Activated CD4-positive, CD25-positive, alpha-beta regulatory T cell treated with anti-CD3 and anti-CD28 coated beads, Interleukin-2, amount 50 U/mL, for 24 hours (primary cell): ENCODE measurements at regions not wholly inside any gene's neighbourhood (a gene's known extent, or its start where the extent isn't known, plus 50 kb on each side); places are given as distances from the start of the nearest gene placed in this dataset.

Experiments used
- ATAC-seq, 2 donors: fragments of 150-1000 bp; cut with Tn5 transposase; one replicate each; pipeline ENCODE4 v1.10.0; 2021; ENCODE audit warnings: mild to moderate bottlenecking in 1 of 2, moderate library complexity in 1 of 2

DNA sequence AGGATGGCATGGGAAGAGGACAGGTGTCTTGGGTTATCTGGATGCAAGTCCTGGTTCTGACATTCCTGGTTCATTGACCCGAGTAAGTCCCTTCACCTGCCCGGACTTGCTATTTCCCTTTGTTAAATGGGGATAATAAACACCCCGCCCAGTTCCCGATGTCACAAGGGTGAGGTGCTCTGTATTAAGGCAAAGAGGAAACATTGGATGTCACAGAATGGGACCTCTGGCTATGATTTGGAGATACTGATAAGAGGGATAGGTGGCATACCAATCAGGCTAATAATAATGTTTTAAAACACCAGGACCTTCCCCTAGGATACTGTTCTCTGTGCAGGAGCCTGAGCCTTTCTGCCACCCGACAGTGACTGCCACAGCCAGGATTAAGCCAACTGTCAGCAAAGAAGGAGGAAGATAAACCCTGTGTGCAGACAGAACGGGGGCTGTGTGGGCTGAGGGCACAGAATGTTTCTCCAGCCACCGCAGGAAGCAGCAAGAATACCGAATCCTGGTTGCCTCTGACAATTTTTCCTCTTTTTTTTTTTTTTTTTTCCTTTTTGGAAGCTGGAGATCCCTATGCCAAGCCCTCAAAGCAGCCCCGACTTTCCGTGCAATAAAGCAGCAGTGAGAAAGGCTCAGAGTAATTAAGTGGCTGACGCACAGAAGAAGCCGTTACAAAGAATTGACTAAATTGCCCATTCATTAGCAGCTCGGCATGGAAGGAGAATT, 336.6 kb downstream of the SMAD2 start:
- no peak for ATAC-seq

DNA sequence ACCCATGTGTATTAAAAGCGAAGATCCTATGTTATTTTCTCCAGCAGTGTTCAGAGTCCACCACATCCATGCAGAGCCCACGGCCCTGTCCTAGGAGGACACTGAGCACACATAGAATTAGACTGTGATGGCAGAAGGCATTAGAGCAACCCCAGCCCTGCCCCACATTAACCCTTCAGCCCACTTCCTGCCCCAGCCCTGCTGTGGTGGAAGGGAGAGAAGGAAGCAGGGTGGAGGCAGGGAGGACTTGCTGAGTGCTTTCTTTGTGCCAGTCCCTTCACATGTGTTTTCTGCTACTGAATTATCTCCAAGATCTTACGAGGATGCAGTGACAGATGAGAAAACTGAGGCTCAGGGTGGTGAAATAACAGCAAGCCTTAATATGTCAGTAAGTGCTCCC, 339.0 kb downstream of the SMAD2 start:
- ATAC-seq: no peak

DNA sequence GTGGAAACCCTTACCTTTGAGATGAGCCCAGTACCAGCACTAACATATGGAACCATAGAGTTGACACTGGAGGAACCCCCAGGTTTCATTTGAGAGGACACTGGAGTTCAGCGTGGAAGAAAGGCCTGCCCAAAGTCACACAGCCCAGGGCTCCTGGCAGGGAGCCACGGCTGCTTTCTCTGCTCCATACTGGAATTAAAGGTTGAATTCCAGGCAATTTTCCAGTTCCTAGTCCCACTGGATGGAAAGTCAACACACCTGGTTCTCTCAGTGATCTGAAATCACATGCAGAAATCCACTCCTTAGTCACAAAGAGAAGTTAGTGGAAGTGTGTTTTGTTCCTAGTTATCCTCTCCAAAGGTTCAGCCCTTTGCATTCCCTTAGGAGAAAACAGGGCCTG, 336.1 kb upstream of the SKOR2 start:
- no peak for ATAC-seq

DNA sequence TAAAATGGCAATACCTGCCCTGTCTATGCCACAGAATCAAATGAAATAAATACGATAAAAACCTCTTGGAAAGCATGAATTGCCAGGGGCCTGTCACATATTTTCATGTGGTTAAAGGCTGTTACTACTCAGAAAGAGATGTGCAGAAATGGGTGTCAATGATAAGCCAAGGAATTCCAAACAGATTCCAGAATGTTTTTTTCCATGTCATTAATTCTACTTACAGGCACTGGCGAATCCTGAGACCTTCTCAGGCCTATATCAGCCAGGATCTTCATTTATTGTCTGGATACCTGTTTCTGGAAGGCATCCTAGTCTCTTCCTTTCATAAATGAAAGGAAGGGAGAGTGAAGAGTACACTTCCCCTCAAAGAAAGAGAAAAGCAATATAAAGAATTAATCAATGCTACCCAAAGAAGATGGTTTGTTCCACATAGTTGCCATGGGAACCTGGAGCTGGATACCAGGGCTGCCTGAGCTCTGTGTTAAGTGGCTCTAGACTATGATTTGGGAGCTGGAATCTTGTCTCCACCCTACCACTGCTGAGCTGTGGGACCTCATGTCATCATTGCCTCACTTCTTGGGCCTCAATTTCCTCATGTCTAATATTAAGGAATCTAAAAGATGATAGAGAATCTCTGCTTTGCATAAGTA, 335.1 kb upstream of the SKOR2 start:
- ATAC-seq: no peak

DNA sequence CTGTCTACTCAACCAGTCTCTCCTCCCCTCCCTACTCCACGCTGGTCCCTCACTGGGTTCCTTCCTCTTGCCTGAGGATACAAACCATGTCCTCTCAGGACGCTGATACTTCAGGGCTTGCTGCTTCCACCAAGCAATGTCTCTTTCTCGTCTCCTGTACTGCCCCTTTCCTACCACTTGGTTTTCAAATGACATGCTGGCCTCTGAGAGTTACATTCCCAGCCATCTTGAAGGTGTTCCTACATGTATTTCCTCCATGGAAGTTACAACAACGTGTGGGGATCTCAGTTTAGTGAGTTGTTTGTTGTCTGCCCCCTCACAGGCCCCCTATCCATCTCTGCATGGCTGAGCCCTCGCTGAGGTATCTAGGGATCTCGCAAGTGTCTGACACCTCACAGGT, 334.5 kb upstream of the SKOR2 start:
- no peak for ATAC-seq

DNA sequence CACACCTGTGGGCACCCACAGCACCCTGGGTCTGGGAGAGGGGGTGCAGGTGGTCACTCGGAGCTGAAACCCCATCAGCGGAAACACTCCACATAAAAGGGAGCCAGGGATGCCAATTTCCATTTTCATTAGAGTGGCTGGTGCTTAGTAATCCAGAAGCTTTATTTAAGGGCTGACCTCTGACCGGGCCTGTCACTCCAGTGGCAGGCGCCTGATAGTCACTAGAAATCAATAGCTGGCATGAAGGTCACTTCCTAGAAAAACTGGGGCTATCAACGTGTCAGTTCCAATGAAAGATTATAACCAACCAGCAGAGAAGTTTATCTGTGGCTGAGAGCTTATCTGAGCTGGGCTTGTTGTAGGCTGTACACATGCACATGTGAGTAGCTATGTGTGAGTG, 333.7 kb upstream of the SKOR2 start:
- ATAC-seq: no peak

DNA sequence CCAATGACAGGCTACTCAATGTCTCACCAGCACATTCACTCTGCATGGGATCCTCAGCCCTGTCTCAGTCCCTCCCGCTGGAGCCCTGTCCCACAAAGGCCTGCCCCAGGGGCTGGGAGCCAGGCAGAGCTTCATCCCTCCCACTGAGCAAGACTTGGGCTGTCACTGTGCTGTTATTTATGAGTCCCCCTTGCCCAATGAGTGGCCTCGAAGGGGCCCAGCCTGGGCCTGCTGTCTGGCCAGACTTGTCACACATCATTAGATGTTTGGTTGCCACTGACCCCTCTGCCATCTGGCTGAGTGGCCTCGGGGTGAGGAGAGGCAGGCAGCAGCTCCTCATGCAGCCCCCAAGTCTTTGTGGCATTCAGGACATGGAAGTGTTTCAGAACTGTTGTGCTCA, 330.6 kb upstream of the SKOR2 start:
- ATAC-seq: no peak

DNA sequence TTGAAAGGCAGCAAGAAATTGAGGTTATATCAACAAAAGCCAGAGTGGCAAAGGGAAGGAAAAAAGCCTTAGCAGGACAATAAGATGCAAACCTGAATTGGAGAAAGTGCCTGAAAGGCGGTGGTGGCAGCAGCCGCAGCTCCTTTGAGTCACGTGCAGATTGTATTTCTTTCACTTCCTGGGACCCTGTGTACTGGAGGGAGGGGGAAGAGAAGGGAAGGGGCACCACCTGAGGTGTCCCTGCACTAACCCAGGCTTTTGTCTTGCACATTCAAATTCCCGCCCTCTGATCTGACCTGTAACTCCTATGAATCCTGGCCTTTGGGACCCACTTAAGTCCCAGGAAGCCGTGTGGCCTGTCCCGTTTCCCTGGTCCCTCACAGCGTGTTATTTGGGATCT, 326.1 kb upstream of the SKOR2 start:
- ATAC-seq: no peak

DNA sequence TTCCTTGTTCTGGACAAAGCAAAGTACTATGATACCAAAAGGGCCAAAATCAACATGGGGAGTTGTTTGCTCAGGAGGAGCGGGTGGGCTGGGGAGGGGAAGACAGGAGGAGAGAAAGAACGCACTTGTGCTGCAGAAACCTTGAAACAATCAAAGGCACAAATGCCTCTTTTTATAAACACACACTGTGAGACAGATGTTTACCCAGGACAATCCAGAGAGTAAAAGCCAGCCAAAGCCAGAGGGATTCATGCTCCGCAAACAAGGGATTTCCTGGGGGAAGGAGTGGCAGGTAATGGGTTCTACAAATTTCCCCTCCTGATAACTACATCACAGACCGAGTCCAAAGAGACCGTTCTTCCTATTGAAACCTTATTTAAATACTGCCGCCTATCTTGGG, 323.5 kb upstream of the SKOR2 start:
- ATAC-seq: no peak

DNA sequence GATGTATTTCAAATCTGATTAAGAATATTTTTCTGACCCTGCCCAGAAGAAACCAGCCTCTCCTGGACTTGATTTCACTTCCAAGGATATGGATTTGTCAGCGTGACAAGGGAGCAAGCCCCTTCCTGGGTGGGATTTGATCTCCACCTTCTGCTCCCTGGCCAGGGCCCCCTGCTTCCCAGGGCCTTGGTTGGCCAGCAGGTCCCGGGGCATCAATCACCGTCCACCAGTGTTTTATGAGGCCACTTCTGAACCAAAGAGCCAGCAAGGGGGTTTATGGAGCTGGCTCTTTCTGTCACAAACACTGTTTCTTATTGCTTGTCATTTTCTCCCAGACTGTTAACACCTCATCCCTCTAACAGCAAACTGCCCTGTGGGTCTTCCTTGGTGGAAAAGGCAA, 320.5 kb upstream of the SKOR2 start:
- ATAC-seq: no peak

DNA sequence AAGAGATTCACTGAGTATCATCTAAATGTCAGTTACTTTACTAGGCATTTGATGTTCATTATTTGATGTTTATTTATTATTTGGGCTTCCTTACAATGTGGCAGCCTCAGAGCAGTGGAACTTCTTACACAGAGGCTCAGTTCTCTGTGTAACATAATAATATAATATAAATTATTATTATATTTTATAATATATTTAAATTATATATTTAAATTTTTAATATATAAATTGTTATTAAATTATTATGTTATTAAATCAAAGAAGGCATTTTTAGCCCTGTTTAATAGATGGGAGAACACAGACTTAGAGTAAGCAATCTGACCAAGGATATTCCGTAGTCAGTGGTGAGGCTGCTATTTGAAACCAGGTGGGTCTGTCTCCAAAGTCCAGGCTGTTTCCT, 315.3 kb upstream of the SKOR2 start:
- ATAC-seq: no peak

DNA sequence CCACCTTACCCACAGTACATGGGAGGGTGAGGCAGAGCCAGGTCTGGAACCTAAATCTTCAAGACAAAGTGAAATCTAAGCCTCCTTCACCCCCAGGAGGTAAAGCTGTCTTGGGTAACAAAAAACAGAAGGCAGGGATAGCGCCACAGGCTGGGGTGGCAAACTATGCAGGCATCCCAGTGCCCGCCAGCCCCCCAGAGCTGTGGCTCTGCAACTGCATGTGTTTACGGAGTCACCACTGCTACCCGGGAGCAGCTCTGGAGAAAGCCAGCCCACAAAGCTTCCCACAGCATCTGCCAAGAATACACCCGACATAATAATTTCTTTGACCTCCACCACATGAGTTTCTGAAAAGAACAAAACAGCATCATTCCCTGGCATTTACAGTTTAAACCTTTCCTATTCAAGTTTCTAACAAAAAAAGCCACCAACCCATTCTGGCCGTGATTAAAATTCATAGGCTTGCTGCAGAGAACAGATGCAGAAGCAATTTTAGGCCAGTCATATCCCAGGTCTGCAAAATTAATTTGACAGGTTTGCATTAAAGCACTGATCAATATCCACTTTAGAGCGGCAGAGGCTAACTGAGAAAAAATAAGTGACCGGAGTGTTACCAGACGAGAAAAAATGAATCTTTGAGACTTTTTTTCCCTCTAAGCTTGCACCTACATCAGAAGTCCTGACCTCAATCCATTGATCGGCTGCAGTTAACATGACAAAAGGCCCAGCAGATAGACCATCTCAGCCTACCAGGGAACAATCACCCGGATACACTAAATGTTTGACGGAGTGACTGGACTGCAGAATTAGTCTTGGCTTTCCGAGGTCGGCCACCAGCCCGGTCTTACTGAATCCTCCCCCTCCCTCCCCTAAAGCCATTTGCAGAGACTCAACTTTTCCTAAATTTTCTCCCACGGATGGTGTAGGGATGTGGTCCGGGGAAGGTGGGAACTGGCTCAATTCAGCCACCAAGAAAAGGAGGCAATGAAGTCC, 309.6 kb upstream of the SKOR2 start:
- ATAC-seq: no peak

DNA sequence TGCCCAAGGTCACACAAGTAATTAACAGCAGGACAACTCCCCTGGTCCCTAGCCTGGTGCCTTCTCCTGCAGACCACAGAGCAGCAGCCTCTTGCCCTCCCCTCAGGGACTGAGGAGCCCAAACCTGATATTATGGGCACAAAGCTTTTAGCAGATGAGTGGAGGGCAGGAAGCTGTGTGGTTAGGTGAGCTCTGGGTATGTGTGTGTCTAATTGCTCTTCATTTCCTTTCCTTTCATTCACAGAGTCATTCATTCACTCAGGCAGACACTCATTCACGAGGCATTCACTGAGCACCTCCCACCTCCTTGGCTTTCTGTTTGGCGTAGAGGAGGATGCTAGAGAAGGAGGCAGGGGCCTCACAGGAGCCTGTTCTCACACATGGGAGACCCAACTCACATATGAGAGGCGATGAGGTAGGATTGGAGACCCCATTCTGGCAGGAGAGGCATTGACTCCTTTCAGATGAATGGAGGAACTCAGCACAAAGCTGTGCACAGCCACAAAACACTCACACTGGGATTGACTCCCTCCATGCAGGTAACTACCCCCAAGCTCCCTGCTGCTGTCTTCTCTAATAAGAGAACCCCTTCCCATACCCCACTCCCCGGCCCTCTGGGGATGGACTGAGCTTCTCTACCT, 306.8 kb upstream of the SKOR2 start:
- no peak for ATAC-seq

DNA sequence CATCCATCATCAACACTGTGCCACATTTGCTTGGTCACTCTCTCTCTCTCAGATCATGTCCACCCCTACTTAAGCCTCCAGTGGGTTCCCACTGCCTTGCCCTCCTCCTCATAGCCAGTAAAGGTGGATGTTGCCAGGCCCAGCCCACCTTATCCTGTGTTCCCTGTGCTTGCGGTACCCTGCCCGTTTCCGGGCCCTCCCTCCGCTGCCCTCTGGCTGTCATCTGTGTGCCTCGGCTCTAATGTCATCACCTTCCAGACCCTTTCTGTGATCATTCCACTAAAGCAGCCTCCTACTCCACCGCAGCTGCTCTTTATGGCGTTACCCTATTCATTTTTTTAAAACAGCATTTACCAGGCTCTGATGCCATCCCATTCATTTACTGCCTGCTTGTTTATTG, 305.7 kb upstream of the SKOR2 start:
- no peak for ATAC-seq

DNA sequence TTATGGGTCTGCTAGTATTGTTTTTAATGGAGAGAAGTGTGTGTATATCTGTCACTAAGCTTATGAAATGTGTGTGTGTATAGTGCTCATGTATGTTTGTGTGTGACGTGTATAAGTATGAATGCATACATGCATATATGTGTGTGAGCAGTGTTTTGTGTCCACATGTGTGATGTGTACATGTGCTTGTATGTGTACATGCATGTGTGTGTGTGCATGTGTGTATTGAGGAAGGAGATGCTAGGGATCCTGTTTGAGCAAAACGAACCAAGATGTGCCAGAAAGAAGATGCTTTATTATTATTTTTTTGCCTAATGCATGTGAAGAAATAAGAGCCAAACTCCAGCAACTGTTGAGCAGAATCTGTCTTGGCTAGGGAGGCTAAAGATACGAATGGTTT, 301.3 kb upstream of the SKOR2 start:
- ATAC-seq: no peak

DNA sequence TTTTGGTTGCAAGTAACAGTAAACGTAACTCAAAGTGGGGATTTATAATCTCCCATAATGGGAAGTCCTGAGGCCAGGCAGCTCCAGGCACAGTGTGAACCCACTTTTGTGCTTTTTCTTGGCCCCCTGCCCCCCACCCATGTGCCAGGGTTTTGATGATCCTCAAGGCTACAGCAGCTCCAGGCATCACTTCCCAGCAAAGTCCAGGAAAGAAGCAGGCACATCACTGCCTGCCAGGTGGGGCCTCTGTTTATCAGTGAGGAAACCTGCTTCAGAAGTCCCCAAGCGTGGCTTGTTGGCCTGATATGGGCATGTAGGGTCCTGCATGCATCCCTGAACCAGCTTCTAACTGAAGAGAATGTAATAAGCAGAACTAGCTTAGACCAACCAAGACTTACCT, 299.2 kb upstream of the SKOR2 start:
- no peak for ATAC-seq

DNA sequence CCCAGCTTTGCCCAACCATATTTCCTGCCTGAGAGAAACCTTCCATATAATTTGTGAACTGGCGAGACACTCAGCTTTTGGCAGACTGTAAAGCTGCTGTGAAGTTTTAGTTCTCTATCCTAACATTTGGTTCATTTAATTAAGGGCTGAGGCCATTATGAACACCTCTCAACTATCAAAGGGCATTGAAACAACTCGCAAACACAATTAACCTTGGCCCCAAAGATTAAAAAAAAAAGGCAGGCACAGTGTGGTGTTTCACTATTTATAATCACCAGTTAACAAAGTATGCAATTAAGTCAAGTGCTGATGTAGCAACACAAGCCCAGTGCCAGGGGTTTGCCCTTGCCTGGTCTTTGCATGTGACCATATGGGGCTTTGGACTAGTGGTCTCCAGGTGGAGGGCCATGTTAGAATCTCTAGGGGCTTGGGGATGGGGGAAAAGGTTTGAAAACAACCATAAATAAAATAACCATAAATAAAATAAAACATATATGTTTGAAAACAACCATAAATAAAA, 297.6 kb upstream of the SKOR2 start:
- no peak for ATAC-seq

DNA sequence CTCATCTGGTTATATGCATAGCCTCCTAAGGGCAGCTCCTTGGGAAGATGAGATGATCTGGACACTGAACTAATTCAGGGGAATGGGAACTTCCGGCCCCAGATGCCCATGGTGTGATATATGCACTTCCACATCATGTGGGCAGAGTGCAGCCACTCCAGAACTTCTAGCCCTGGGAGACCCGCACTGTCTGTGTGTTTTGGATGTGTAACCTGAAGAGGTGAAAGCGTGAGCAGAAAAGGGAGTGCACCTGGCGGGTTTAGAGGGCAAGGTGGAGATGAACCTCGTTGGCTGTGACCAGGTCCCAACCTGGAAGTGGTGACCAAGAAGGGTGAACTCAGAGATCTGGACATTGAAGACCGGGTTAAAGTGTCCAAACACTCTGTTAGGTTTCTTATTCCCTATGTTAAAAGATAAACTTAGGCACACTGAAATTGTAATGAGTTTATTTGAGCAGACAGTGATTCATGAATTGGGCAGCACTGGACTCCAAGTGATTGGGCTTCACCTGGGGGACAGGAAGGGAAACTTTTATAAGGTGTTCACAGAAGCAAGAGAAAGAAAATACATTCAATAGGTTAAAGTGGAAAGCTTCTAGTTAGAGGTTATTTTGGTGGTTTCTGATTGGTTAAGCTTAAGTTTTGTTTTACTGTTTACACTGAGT, 296.2 kb upstream of the SKOR2 start:
- no peak for ATAC-seq

DNA sequence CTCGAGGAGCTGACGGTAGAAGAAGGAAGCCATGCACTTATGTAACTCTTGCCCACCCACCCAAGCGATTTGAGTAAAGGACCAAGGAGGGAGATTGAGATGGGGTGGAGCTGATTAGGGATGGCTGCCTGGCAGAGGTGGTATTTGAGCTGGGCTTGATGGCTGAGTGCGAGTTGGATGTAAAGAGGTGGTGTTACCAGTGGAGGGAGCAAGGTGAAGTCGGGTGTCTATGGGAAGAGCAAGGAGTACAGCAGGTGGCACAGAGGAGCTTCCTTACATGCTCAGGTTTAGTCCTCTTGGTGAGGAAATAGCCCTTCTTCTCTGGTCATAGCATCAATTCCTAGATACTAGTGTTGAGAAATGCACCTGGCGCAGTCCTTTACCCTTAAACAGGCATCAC, 294.2 kb upstream of the SKOR2 start:
- ATAC-seq: no peak

DNA sequence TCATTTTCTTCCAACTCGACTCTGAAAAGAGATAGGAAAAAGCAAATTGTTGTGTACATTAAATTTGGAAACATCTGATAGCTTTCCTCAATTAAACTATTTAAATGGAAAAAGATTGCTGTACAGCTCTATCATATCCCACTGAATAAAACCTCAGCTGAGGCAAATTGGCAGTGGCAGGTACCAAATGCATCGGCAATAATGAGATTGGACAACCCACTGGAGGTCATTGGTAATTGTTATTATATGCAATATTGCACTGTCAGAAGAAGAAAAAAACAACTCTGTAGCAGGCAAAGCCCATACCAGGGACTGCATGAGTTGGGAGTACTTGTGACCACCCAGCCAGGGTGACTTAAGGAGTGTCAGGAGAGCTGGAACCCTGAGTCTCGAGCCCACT, 291.6 kb upstream of the SKOR2 start:
- no peak for ATAC-seq

DNA sequence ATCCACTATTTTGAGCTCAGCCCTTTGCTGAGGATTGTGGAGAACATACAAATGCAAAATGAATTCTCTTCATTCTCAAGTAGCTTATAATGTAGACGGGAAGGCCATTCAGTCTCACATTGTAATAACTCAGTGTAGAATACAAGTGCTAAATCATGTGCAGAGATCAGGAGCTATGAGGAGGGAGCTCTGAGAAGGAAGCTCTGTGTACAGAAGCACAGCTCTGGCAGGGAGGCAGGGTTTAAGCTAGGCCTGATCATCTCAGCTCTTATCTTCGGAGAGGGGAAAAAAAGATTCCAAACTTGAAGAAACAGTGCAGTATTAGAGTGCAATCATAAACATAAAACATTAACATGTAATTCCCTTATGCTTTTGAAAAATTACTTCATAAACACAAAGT, 291.1 kb upstream of the SKOR2 start:
- no peak for ATAC-seq

DNA sequence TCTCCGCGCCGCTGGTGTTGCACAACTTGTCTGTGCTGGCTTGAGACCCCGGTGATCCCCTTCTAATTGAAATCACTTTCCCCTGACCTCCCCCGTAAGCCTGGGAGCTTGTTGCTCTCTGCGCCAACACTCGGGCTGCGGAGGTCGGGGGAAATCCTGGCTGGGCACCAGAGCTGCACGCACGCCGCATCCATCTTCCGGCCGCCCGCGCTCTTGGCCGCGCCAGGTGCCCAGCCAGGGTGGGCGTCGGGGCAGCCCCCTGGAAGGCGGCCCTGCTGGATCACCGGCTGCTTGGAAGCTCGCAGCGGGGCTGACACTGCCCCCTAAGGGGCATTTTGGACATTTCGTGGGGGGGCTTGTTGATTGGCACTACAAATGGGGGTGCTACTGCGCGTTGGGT, 280.3 kb upstream of the SKOR2 start:
- no peak for ATAC-seq
